Lower leg skin (tissue), 4 donors: ENCODE measurements at regions not wholly inside any gene's neighbourhood (a gene's known extent, or its start where the extent isn't known, plus 50 kb on each side); places are given as distances from the start of the nearest gene placed in this dataset.

ENCODE experiments used
- DNase-seq, 2 donors: peaks; one replicate each; pipeline ENCODE4 v3.0.0-alpha.2; 2019; ENCODE audit warnings: low spot score in 2 of 2
- H3K4me3 ChIP-seq: fragments of 200-600 bp; sonication (generic); 2 replicates; pipeline ENCODE4 v1.5.1; 2017; ENCODE audit warnings: mild to moderate bottlenecking, low read depth; ENCODE audit not compliant: poor library complexity, severe bottlenecking
- POLR2A ChIP-seq, 2 donors: fragments of 450-650 bp; IDR thresholded peaks; one replicate each; pipeline ENCODE4 v1.6.1; 2016 to 2017; ENCODE audit warnings: antibody characterized with exemption in 2 of 2, mild to moderate bottlenecking in 1 of 2, moderate library complexity in 1 of 2
- WGBS, 2 donors: methylation state at CpG; one replicate each; pipeline ENCODE4 v1.1.5; 2018; 5-methylcytosine and 5-hydroxymethylcytosine counted together
- intact Hi-C: fragments of 100-400 bp; cut with DNase I; formaldehyde crosslinking; loops from one replicate; pipeline ENCODE4 v1.15.0; 2023; ENCODE audit warnings: low total_unique reads
- TF ChIP-seq, protein P1 (sequence below), 3 donors: fragments of 450-650 bp; IDR thresholded peaks; one replicate each; pipeline ENCODE4 v1.5.1; 2016; ENCODE audit warnings: antibody characterized with exemption in 3 of 3, mild to moderate bottlenecking in 3 of 3, moderate library complexity in 2 of 3

DNA sequence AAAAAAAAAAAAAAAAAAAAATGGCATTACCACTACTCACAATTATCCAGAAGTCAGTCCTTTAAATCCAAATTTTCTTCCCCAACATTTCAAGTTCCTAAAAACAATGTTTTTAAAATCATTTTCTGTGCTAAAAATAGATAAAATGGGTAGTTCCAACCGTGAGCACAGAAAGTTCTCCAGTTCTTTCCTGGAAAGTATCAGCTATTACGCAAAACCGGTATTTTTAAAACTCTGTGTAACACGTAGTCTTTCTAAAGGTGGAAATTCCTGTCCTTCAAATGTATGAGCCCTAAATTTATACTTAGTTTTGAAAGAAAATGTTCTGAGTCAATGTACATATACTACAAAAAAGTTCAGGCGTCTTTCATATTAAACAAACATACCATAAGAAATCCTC is 83.5 kb upstream of the SCAF8 start:
- intact Hi-C loops: no loop called here
- TF ChIP-seq, protein P1, sequence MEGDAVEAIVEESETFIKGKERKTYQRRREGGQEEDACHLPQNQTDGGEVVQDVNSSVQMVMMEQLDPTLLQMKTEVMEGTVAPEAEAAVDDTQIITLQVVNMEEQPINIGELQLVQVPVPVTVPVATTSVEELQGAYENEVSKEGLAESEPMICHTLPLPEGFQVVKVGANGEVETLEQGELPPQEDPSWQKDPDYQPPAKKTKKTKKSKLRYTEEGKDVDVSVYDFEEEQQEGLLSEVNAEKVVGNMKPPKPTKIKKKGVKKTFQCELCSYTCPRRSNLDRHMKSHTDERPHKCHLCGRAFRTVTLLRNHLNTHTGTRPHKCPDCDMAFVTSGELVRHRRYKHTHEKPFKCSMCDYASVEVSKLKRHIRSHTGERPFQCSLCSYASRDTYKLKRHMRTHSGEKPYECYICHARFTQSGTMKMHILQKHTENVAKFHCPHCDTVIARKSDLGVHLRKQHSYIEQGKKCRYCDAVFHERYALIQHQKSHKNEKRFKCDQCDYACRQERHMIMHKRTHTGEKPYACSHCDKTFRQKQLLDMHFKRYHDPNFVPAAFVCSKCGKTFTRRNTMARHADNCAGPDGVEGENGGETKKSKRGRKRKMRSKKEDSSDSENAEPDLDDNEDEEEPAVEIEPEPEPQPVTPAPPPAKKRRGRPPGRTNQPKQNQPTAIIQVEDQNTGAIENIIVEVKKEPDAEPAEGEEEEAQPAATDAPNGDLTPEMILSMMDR (IDR thresholded peaks at IDR 0.05): no peak
- TF ChIP-seq POLR2A (IDR thresholded peaks at IDR 0.05): no peak

DNA sequence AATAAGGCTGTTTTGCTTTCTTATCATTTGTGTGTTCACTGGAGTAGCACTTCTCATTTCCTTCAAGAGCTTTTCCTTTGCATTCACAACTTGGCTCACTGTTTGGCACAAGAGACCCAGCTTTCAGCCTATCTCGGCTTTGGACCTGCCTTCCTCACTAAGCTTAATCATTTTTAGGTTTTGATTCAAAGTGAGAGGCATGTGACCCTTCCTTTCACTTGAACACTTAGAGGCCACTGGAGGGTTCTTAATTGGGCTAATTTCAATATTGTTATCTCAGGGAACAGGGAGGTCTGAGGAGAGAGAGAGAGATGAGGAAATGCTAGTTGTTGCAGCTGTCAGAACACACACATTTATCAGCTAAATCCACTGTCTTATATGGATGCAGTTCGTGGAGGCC is 82.9 kb upstream of the SCAF8 start:
- 67 to 70% methylated on average over 2 of the region's 2 CpGs for WGBS, 2 donors
- no peak for DNase-seq
- intact Hi-C loops: no loop called here
- TF ChIP-seq, protein P1 (IDR thresholded peaks at IDR 0.05): no peak
- TF ChIP-seq POLR2A (IDR thresholded peaks at IDR 0.05): no peak
- no peak overlapping the region for H3K4me3 ChIP-seq

More for the DNA sequence above, 83.5 kb upstream of the SCAF8 start:
- no peak for DNase-seq
- 46 to 61% methylated on average over 5 of the region's 5 CpGs for WGBS, 2 donors
- H3K4me3 ChIP-seq: no peak overlapping the region

DNA sequence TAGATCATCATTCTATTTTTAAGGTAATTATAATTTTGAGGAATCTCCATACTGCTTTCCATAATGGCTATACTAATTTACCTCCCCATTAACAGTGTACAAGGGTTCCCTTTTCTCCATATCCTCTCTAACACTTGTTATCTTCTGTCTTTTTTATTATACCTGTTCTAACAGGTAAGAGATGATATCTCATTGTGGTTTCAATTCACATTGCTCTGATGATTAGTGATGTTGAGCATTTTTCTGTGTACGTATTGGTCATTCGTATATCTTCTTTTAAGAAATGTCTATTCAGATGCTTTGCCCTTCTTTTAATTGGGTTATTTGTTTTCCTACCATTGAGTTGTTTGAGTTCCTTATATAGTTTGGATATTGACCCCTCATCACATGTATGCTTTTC is 81.6 kb upstream of the SCAF8 start:
- 67 to 75% methylated on average over 2 of the region's 2 CpGs for WGBS, 2 donors
- DNase-seq: no peak
- TF ChIP-seq, protein P1 (IDR thresholded peaks at IDR 0.05): no peak
- no peak for TF ChIP-seq POLR2A (IDR thresholded peaks at IDR 0.05)
- intact Hi-C loops: no loop called here
- no peak overlapping the region for H3K4me3 ChIP-seq

DNA sequence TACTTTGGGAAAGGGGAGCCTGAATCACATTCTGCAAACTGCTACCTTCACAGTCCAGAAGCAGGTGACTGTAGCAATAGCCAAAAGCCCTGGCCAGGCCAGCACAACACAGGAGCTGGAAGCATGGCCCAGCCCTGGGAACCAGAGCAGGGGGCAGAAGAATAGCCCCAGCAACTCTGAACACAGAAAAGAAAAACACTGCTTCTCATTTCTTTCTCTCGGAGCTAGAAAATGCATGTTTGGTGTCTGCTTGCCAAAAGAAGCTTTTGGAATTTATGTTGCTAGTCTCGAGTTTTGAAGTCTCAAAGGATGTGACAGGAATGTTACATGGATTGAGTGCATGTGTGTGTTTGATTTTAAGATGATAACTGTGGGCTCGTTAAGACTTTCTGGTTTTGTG is 79.8 kb upstream of the SCAF8 start:
- no peak overlapping the region for H3K4me3 ChIP-seq
- 8 to 19% methylated on average over 3 of the region's 3 CpGs for WGBS, 2 donors
- no peak for DNase-seq
- intact Hi-C loops: no loop called here
- no peak for TF ChIP-seq POLR2A (IDR thresholded peaks at IDR 0.05)
- TF ChIP-seq, protein P1 (IDR thresholded peaks at IDR 0.05): no peak

DNA sequence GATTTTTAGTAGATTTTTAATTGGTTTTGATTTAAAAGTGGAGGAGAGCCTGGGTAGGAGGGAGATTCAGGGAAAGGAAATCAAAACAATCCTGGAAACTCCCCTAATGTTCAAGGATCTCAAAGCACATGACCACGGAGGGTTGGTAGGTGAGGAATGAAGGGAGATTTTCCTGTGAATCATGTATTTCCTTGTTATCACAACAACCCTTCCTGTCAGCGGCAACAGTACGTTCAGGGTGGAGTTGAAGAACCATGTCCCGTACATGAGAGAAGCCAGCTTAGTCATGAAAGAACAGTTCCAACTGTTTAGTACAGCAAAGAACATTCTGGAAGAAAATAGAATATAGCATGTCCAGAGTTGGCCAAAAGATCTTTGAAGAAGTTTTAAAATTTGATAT is 79.4 kb upstream of the SCAF8 start:
- DNase-seq: peak in 1 of 2 donors; percentile 50
- intact Hi-C loops: no loop called here
- WGBS, 2 donors: 10 to 12% methylated on average over 4 of the region's 4 CpGs
- no peak overlapping the region for H3K4me3 ChIP-seq
- TF ChIP-seq, protein P1 (IDR thresholded peaks at IDR 0.05): no peak
- TF ChIP-seq POLR2A (IDR thresholded peaks at IDR 0.05): no peak

DNA sequence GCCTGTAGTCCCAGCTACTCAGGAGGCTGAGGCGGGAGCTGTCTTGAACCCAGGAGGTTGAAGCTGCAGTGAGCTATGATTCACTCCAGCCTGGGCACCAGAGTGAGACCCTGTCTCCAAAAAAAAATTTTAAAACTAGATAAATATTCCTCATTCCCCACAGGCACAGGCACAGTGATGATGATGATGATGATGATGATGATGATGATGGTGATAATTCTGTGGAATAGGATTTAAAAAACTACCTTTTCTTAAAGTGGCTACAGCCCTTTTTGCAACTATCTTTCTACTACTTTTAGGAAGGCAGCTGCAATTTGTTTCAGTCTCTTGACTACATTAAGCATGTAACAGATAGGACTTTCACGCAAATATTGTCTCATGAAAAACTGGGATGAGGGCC is 76.6 kb upstream of the SCAF8 start:
- intact Hi-C loops: no loop called here
- no peak for TF ChIP-seq POLR2A (IDR thresholded peaks at IDR 0.05)
- TF ChIP-seq, protein P1 (IDR thresholded peaks at IDR 0.05): no peak
- H3K4me3 ChIP-seq: no peak overlapping the region
- DNase-seq: no peak
- WGBS, 2 donors: 93 to 95% methylated on average over 2 of the region's 2 CpGs
